ENCODE measurements at regions not wholly inside any gene's neighbourhood (a gene's known extent, or its start where the extent isn't known, plus 50 kb on each side); places are given as distances from the start of the nearest gene placed in this dataset.

GRCh38 chr1:29747196-29747595 is 510.9 kb downstream of the PTPRU start:
- Histone ChIP-seq H3K9me3 (no peaks in the 10 kb centered on the region), H3K4me1 (ENCODE audit: low read depth) (no peaks in the 10 kb centered on the region), H3K4me3 (no peak overlapping the region), H3K36me3 (ENCODE audit: low read depth) (no peaks in the 10 kb centered on the region)
- intact Hi-C loops (cut with DNase I, micrococcal nuclease) = no loop called here
- no peak for DNase-seq
- ATAC-seq = no peak
- TF ChIP-seq, protein P1, sequence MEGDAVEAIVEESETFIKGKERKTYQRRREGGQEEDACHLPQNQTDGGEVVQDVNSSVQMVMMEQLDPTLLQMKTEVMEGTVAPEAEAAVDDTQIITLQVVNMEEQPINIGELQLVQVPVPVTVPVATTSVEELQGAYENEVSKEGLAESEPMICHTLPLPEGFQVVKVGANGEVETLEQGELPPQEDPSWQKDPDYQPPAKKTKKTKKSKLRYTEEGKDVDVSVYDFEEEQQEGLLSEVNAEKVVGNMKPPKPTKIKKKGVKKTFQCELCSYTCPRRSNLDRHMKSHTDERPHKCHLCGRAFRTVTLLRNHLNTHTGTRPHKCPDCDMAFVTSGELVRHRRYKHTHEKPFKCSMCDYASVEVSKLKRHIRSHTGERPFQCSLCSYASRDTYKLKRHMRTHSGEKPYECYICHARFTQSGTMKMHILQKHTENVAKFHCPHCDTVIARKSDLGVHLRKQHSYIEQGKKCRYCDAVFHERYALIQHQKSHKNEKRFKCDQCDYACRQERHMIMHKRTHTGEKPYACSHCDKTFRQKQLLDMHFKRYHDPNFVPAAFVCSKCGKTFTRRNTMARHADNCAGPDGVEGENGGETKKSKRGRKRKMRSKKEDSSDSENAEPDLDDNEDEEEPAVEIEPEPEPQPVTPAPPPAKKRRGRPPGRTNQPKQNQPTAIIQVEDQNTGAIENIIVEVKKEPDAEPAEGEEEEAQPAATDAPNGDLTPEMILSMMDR (IDR thresholded peaks at IDR 0.05) = no peak

DNA sequence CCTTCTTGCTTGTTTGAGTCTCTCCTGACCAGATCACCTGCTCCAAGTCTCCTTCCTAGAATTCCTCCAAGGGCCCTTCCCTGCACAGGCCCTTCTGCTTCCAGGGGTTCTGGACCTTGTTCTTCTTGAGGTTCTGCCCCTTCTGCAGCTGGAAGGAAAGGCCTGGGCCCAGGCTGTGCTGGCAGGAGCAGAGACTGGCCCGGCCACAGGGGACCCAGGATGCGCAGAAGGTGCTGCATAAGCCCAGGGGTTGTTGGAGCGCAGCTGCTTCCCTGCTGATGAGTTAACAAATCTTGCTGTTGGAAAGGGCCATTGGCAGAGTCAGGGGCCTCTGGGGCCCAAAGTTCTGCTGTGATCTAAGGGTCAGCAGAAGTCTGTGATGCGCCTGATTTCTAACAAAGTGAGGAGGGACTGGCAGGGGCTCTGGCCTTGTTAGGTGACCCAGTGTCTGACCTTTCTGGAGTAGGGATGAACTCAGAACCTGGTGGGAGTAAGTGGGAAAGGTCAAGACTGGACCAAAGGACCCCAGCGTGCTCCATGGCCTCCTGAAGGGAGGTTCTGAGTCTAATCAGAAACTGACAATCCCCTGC is 509.8 kb downstream of the PTPRU start:
- TF ChIP-seq, protein P1 (IDR thresholded peaks at IDR 0.05) = no peak
- H3K4me3 ChIP-seq = no peak overlapping the region
- H3K4me1 ChIP-seq (ENCODE audit: low read depth) = no peaks in the 10 kb centered on the region
- H3K36me3 ChIP-seq (ENCODE audit: low read depth) = no peaks in the 10 kb centered on the region
- ATAC-seq = no peak
- intact Hi-C loops (cut with DNase I, micrococcal nuclease) = no loop called here
- DNase-seq = no peak
- H3K9me3 ChIP-seq = no peaks in the 10 kb centered on the region

DNA sequence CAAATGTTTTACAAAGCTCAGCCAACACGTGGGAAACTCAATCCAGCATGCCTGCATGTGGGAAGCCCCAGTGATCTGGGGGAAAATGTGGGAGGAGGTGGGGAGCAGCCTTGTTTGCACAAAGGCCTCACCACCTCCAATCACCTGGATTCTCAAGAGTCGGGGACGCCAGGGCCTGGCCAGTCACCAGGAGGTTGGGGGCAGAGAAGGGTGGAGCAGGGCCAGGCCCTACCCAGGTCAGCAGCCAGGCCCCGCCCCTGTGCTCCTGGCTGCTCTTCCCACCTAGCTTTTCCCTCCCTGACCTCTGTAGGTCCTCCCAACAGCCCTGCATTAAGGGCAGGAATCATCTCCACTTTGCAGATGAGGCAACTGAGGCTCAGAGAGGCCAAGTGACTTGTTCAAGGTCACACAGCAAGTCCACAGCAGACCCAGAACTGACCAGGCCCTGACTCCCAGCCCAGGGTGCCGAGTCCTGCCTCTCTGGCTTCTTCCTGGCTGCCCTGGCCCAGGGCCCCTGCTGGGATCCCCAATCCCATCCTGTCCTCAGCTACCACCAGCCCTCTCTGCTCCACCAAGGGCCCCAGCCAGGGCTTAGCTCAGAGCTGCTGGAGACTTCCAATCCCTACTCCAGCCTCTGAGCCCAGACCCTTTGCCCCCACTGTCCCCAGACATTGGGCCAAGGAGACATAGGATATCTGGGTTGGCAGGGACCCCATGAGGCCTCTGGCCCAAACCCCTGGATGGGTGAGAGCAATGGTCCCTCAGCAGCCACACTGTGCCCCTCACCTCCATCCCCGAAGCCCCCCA is 508.6 kb downstream of the PTPRU start:
- no peaks in the 10 kb centered on the region for H3K36me3 ChIP-seq (ENCODE audit: low read depth)
- TF ChIP-seq, protein P1 (IDR thresholded peaks at IDR 0.05) = no peak
- DNase-seq (no peak), ATAC-seq (no peak)
- no peaks in the 10 kb centered on the region for H3K9me3 ChIP-seq
- intact Hi-C loops (cut with DNase I, micrococcal nuclease) = no loop called here
- no peak overlapping the region for H3K4me3 ChIP-seq
- no peaks in the 10 kb centered on the region for H3K4me1 ChIP-seq (ENCODE audit: low read depth)

DNA sequence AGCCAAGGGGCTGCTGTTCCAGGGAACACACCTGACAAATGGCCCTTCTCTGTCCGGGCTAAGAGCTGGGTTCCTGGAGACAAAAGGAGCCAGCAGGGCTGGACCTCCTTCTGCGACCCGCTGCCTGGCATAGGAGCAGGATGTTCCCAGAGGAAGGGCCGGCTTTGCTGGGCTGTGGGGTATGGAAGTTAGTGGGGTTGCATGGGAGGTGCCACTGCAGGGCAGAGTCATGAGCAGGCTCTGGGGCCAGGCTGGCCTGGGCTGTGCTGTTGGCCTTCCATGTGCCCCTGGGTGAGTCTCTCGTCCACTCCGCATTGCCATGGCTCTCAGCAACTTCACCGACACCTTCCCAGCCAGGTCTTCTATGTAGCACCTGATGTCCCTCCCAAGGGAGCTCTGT is 507.6 kb downstream of the PTPRU start:
- H3K9me3 ChIP-seq = no peaks in the 10 kb centered on the region
- no peaks in the 10 kb centered on the region for H3K4me1 ChIP-seq (ENCODE audit: low read depth)
- no peak for DNase-seq
- ATAC-seq = no peak
- intact Hi-C loops (cut with DNase I, micrococcal nuclease) = no loop called here
- H3K4me3 ChIP-seq = no peak overlapping the region
- TF ChIP-seq, protein P1 (IDR thresholded peaks at IDR 0.05) = no peak
- H3K36me3 ChIP-seq (ENCODE audit: low read depth) = no peaks in the 10 kb centered on the region

DNA sequence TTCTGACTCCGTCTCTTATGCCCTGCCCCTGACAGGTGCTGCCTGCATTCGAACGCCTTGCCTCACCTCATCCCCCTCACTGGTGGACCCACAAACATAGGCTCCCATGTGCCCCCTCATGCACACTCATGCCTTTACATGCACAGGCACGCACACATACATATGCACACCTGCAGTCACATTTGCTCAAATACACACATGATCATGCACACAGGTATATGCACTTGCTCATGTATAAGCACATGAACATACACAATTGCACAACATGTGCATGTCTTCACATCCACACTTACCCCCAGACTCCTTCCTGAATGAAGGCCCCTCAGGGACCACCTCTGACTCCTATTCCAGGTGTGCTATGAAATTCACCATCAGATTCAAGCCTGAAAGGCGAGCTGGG is 506.9 kb downstream of the PTPRU start:
- intact Hi-C loops (cut with DNase I, micrococcal nuclease) = no loop called here
- H3K9me3 ChIP-seq = no peaks in the 10 kb centered on the region
- no peak overlapping the region for H3K4me3 ChIP-seq
- ATAC-seq (no peak), DNase-seq (no peak)
- H3K4me1 ChIP-seq (ENCODE audit: low read depth) = no peaks in the 10 kb centered on the region
- TF ChIP-seq, protein P1 (IDR thresholded peaks at IDR 0.05) = no peak
- H3K36me3 ChIP-seq (ENCODE audit: low read depth) = no peaks in the 10 kb centered on the region

Measured in mucosa of descending colon (tissue), 3 donors.